ENCODE measurements at regions not wholly inside any gene's neighbourhood (a gene's known extent, or its start where the extent isn't known, plus 50 kb on each side); places are given as distances from the start of the nearest gene placed in this dataset.

GRCh38 chr1:3995141-3995780 lies 95.2 kb upstream of the C1orf174 start:
- no peak for TF ChIP-seq POLR2A (IDR thresholded peaks at IDR 0.05)
- TF ChIP-seq, protein P1, sequence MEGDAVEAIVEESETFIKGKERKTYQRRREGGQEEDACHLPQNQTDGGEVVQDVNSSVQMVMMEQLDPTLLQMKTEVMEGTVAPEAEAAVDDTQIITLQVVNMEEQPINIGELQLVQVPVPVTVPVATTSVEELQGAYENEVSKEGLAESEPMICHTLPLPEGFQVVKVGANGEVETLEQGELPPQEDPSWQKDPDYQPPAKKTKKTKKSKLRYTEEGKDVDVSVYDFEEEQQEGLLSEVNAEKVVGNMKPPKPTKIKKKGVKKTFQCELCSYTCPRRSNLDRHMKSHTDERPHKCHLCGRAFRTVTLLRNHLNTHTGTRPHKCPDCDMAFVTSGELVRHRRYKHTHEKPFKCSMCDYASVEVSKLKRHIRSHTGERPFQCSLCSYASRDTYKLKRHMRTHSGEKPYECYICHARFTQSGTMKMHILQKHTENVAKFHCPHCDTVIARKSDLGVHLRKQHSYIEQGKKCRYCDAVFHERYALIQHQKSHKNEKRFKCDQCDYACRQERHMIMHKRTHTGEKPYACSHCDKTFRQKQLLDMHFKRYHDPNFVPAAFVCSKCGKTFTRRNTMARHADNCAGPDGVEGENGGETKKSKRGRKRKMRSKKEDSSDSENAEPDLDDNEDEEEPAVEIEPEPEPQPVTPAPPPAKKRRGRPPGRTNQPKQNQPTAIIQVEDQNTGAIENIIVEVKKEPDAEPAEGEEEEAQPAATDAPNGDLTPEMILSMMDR (IDR thresholded peaks at IDR 0.05), result no peak

Measured in thyroid gland (tissue), 4 donors.